Fibroblast of lung (primary cell): ENCODE measurements at regions not wholly inside any gene's neighbourhood (a gene's known extent, or its start where the extent isn't known, plus 50 kb on each side); places are given as distances from the start of the nearest gene placed in this dataset.

Experiments
- CTCF ChIP-seq, 2 donors: IDR thresholded peaks in 1 of 2; conservative IDR thresholded peaks in 1 of 2; 1 replicate in 1 of 2; 2 replicates in 1 of 2; pipeline ENCODE4 v1.5.1; 2011 to 2012; ENCODE audit warnings: low read length in 2 of 2, control low read depth in 1 of 2, inconsistent platforms in 1 of 2, low read depth in 1 of 2, mild to moderate bottlenecking in 1 of 2
- EZH2 ChIP-seq: IDR thresholded peaks from 2 replicates; pipeline ENCODE4 v1.5.1; 2012; ENCODE audit warnings: low read length, control low read depth, mild to moderate bottlenecking; ENCODE audit errors: missing control alignments

- TF ChIP-seq CTCF (conservative IDR thresholded peaks at IDR 0.05 in 1 of 2, IDR thresholded peaks at IDR 0.05 in 1 of 2; ENCODE audit: low read depth in 1 of 2, low read length in 2 of 2) (no peak), EZH2 (no peak)
Measured at GRCh38 chr3:22684739-22685138, 518.4 kb upstream of the UBE2E2 start.
